Endothelial cell of umbilical vein (primary cell): ENCODE measurements at regions not wholly inside any gene's neighbourhood (a gene's known extent, or its start where the extent isn't known, plus 50 kb on each side); places are given as distances from the start of the nearest gene placed in this dataset.
A peak's percentile ranks its signal among the peaks of the same experiment; 100 is the strongest.

ENCODE experiments used
- POLR2A ChIP-seq: IDR thresholded peaks from 2 replicates; pipeline ENCODE4 v1.6.1; 2012; ENCODE audit warnings: low read depth, mild to moderate bottlenecking, control low read depth, low read length
- POLR2AphosphoS5 ChIP-seq: IDR thresholded peaks from 2 replicates; pipeline ENCODE4 v1.6.1; 2012; ENCODE audit warnings: low read depth, mild to moderate bottlenecking, control low read depth, low read length, moderate library complexity; ENCODE audit not compliant: insufficient read depth
- TF ChIP-seq, protein P1 (sequence below), 2 donors: IDR thresholded peaks; 1 replicate in 1 of 2; 2 replicates in 1 of 2; pipeline ENCODE4 v1.5.1; 2011; ENCODE audit warnings: low read length in 2 of 2, mild to moderate bottlenecking in 2 of 2, moderate library complexity in 2 of 2, control low read depth in 1 of 2, inconsistent platforms in 1 of 2, low read depth in 1 of 2; ENCODE audit not compliant: insufficient read depth in 1 of 2; ENCODE audit errors: extremely low read depth in 1 of 2

DNA sequence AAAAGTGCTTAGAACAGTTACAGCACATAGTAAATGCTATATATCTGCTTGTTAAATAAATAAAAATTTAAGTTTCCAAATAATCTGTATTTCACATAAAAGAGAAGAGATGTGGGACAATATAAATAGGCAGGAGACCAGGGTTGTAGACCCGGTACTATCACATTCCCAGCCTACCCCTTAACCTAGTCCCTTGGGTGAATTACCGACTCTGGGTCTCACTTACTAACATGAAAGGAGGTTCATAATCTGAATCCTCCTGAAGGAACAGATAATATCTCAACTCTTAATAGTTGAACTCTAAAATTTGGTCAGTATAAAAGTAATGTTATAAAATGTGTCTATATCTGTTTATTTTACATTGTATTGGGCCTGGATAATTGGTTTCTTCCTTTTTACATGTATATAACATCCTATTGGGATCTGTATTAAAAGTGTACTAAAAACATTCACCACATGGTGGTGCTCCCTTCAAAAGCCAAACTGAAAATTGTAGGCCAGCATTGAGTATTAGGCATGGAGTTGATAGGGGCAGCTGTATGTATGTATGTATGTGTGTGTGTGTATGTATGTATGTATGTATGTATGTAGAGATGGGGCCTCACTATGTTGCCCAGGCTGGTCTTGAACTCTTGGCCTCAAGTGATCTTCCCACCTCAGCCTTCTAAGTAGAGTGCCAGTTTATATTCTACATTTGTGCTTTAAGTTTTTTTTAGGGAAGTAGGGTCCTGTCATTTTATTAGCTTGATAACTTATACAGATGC lies 64.2 kb upstream of the ABL1 start:
- TF ChIP-seq POLR2AphosphoS5 (no peak), POLR2A (no peak)
- TF ChIP-seq, protein P1, sequence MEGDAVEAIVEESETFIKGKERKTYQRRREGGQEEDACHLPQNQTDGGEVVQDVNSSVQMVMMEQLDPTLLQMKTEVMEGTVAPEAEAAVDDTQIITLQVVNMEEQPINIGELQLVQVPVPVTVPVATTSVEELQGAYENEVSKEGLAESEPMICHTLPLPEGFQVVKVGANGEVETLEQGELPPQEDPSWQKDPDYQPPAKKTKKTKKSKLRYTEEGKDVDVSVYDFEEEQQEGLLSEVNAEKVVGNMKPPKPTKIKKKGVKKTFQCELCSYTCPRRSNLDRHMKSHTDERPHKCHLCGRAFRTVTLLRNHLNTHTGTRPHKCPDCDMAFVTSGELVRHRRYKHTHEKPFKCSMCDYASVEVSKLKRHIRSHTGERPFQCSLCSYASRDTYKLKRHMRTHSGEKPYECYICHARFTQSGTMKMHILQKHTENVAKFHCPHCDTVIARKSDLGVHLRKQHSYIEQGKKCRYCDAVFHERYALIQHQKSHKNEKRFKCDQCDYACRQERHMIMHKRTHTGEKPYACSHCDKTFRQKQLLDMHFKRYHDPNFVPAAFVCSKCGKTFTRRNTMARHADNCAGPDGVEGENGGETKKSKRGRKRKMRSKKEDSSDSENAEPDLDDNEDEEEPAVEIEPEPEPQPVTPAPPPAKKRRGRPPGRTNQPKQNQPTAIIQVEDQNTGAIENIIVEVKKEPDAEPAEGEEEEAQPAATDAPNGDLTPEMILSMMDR (IDR thresholded peaks at IDR 0.05; ENCODE audit: extremely low read depth in 1 of 2, insufficient read depth in 1 of 2, low read depth in 1 of 2, low read length in 2 of 2): peak; percentile 30 to 47
